ENCODE measurements at regions not wholly inside any gene's neighbourhood (a gene's known extent, or its start where the extent isn't known, plus 50 kb on each side); places are given as distances from the start of the nearest gene placed in this dataset.

DNA sequence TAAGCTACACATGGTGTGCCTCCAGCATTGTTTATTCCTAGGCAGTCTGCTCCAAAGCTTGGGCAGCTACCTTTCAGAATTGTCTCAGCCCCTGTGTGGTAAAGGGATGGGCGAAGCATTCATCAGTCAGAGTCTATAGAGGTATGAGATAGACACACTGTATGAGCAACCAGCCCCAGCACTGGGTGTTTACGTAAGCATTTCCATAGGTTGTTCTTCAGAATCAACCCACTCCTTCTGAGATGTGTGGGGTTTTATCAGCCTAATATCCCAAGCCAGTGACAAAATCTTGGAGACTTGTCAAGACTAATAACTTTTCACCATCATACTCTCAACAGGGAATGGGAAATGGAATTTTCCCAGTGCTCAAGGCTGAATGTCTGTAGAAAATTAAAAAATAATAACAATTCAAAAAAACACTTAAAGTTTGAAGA, 98.2 kb downstream of the BTG1 start:
- H3K4me3 ChIP-seq, result no peak overlapping the region
- H3K4me1 ChIP-seq, result no peaks in the 10 kb centered on the region
- TF ChIP-seq CTCF (IDR thresholded peaks at IDR 0.05) (no peak), POLR2AphosphoS5 (IDR thresholded peaks at IDR 0.05) (no peak), POLR2A (IDR thresholded peaks at IDR 0.05) (no peak), EP300 (IDR thresholded peaks at IDR 0.05) (no peak)
- H3K27me3 ChIP-seq, result no peaks in the 10 kb centered on the region
- ATAC-seq (ENCODE audit: low FRiP score in 2 of 2) (no peak), DNase-seq (no peak)
- H3K27ac ChIP-seq, result no peak overlapping the region
- H3K9me3 ChIP-seq, result no peaks in the 10 kb centered on the region
- WGBS, 2 donors, result 81 to 100% methylated on average over 2 of the region's 2 CpGs
- no peaks in the 10 kb centered on the region for H3K36me3 ChIP-seq

DNA sequence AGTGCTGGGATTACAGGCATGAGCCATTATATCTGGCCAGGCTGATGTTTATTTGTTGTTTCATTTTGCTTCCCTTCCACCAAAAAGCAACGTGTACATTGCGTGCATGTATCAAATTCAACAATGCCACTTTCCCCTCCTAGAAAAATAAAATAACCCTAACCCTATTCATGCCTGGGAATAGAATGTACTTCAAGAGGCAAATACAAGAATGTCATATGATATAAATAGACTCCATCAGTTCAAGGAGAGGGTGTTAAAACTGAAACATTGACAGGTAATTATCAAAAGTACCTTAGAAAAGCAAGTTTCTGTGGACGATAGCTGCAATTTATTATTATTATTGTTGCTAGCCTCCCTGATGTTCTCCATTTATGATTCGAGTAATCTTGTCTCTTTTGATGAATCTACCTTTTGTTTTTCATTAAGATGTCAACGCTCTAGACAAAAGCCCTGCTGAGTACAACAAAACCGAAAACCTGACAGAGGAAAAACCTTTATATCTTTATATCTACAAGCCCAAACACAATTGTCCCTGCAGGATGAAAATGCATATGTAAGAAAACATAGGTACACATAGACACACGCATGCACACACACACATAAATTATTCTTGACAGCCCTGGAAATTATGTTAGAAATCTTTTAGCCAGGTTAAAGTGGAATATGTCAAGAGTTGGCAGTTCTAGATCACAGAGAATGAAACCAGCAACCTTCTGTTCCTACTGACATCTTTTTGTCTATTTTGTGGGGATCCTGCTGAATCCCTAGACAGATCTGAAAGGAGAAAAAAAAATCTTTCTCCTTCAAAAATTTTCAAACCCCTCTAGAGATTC, 98.9 kb downstream of the BTG1 start:
- TF ChIP-seq POLR2A (IDR thresholded peaks at IDR 0.05) (no peak), POLR2AphosphoS5 (IDR thresholded peaks at IDR 0.05) (no peak), CTCF (IDR thresholded peaks at IDR 0.05) (no peak), EP300 (IDR thresholded peaks at IDR 0.05) (no peak)
- Histone ChIP-seq H3K27ac (no peak overlapping the region), H3K9me3 (no peaks in the 10 kb centered on the region), H3K4me1 (no peaks in the 10 kb centered on the region), H3K4me3 (no peak overlapping the region), H3K36me3 (no peaks in the 10 kb centered on the region), H3K27me3 (no peaks in the 10 kb centered on the region)
- WGBS, 2 donors, result 58 to 77% methylated on average over 7 of the region's 7 CpGs
- DNase-seq (no peak), ATAC-seq (ENCODE audit: low FRiP score in 2 of 2) (no peak)

DNA sequence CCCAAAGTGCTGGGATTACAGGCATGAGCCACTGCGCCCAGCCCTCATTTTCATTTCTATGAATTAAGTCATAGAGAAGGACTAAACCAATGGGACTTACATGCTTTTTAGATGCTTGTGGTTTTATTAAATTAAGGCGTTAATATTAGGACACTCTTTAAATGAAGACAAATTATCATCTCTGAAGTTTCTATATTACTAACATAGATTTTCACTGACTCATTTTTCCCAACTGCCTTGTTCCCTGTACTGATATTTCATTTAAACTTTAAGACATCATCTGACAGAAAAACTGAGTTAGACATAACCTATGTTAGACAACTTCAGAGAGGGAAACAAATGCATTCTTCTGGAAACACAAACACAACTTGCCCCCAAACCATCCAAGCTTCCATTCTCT, 99.8 kb downstream of the BTG1 start:
- ATAC-seq (ENCODE audit: low FRiP score in 2 of 2), result no peak
- TF ChIP-seq EP300 (IDR thresholded peaks at IDR 0.05) (no peak), CTCF (IDR thresholded peaks at IDR 0.05) (no peak), POLR2A (IDR thresholded peaks at IDR 0.05) (no peak), POLR2AphosphoS5 (IDR thresholded peaks at IDR 0.05) (no peak)
- WGBS, 2 donors, result 86 to 96% methylated on average over 2 of the region's 2 CpGs
- no peak overlapping the region for H3K27ac ChIP-seq
- H3K4me1 ChIP-seq, result no peaks in the 10 kb centered on the region
- H3K9me3 ChIP-seq, result no peaks in the 10 kb centered on the region
- no peak for DNase-seq
- no peak overlapping the region for H3K4me3 ChIP-seq
- H3K27me3 ChIP-seq, result no peaks in the 10 kb centered on the region
- H3K36me3 ChIP-seq, result no peaks in the 10 kb centered on the region

GRCh38 chr12:92044435-92044834, 101.2 kb downstream of the BTG1 start:
- Histone ChIP-seq H3K27me3 (no peaks in the 10 kb centered on the region), H3K27ac (no peak overlapping the region), H3K36me3 (no peaks in the 10 kb centered on the region), H3K9me3 (no peaks in the 10 kb centered on the region), H3K4me1 (no peaks in the 10 kb centered on the region), H3K4me3 (no peak overlapping the region)
- no peak for DNase-seq
- no peak for ATAC-seq (ENCODE audit: low FRiP score in 2 of 2)
- WGBS, 2 donors, result 87 to 88% methylated on average over 2 of the region's 2 CpGs
- TF ChIP-seq POLR2AphosphoS5 (IDR thresholded peaks at IDR 0.05) (no peak), EP300 (IDR thresholded peaks at IDR 0.05) (no peak), CTCF (IDR thresholded peaks at IDR 0.05) (no peak), POLR2A (IDR thresholded peaks at IDR 0.05) (no peak)
